Neuronal stem cell (in vitro differentiated cells): ENCODE measurements at regions not wholly inside any gene's neighbourhood (a gene's known extent, or its start where the extent isn't known, plus 50 kb on each side); places are given as distances from the start of the nearest gene placed in this dataset.

Experiments
- DNase-seq: peaks from one replicate; pipeline ENCODE4 v3.0.0-alpha.2; 2013; ENCODE audit warnings: low spot score
- H2AFZ ChIP-seq: one replicate; pipeline ENCODE4 v1.6.1; 2013; ENCODE audit warnings: mild to moderate bottlenecking, low read length, inconsistent platforms
- H2AK5ac ChIP-seq: 2 replicates; pipeline ENCODE4 v1.6.1; 2013; ENCODE audit warnings: low read depth, mild to moderate bottlenecking, inconsistent platforms, low read length, moderate library complexity, mixed read lengths
- H2BK120ac ChIP-seq: 2 replicates; pipeline ENCODE4 v1.6.1; 2013; ENCODE audit warnings: low read depth, mild to moderate bottlenecking, inconsistent platforms, low read length, moderate library complexity, mixed read lengths
- H2BK12ac ChIP-seq: one replicate; pipeline ENCODE4 v1.6.1; 2013; ENCODE audit warnings: low read length, inconsistent platforms
- H2BK15ac ChIP-seq: 2 replicates; pipeline ENCODE4 v1.6.1; 2013; ENCODE audit warnings: mild to moderate bottlenecking, low read length, inconsistent platforms, mixed read lengths
- H2BK5ac ChIP-seq: one replicate; pipeline ENCODE4 v1.6.1; 2013; ENCODE audit warnings: inconsistent platforms, mild to moderate bottlenecking, low read length, moderate library complexity
- H3K14ac ChIP-seq: one replicate; pipeline ENCODE4 v1.6.1; 2013; ENCODE audit warnings: low read length, inconsistent platforms
- H3K18ac ChIP-seq: 2 replicates; pipeline ENCODE4 v1.6.1; 2013; ENCODE audit warnings: low read length, inconsistent platforms
- H3K23ac ChIP-seq: 2 replicates; pipeline ENCODE4 v1.6.1; 2013; ENCODE audit warnings: low read depth, mild to moderate bottlenecking, mixed read lengths, low read length, inconsistent platforms; ENCODE audit not compliant: poor library complexity
- H3K27ac ChIP-seq: replicated peaks from 3 replicates; pipeline ENCODE4 v1.5.1; 2013; ENCODE audit warnings: low read length, inconsistent platforms
- H3K27me3 ChIP-seq, 3 experiments: 2 replicates each; pipeline ENCODE4 v1.6.1; 2013; ENCODE audit warnings: low read length in 3 of 3, mild to moderate bottlenecking in 2 of 3, inconsistent platforms in 1 of 3, low read depth in 1 of 3, mixed read lengths in 1 of 3, moderate library complexity in 1 of 3; ENCODE audit not compliant: control insufficient read depth in 3 of 3, insufficient read depth in 3 of 3
- H3K36me3 ChIP-seq, 2 donors: replicated peaks in 1 of 2; 2 replicates each; pipeline ENCODE4 v1.6.1; 2013; ENCODE audit warnings: low read length in 2 of 2; ENCODE audit not compliant: control insufficient read depth in 2 of 2, insufficient read depth in 2 of 2
- H3K4ac ChIP-seq: 2 replicates; pipeline ENCODE4 v1.6.1; 2013; ENCODE audit warnings: inconsistent platforms, mild to moderate bottlenecking, low read length, moderate library complexity
- H3K4me1 ChIP-seq, 2 donors: 1 replicate in 1 of 2; 2 replicates in 1 of 2; pipeline ENCODE4 v1.6.1; 2013; ENCODE audit warnings: low read length in 2 of 2, low read depth in 1 of 2; ENCODE audit not compliant: control insufficient read depth in 2 of 2, insufficient read depth in 1 of 2
- H3K4me2 ChIP-seq: one replicate; pipeline ENCODE4 v1.6.1; 2013; ENCODE audit warnings: mild to moderate bottlenecking, low read length, inconsistent platforms; ENCODE audit not compliant: insufficient read depth, poor library complexity, severe bottlenecking
- H3K4me3 ChIP-seq, 2 donors: 2 replicates each; pipeline ENCODE4 v1.5.1; 2013; ENCODE audit warnings: low read length in 2 of 2, mild to moderate bottlenecking in 2 of 2, inconsistent platforms in 1 of 2, moderate library complexity in 1 of 2
- H3K79me1 ChIP-seq: one replicate; pipeline ENCODE4 v1.6.1; 2013; ENCODE audit warnings: low read depth, mild to moderate bottlenecking, inconsistent platforms, low read length, moderate library complexity
- H3K9ac ChIP-seq: one replicate; pipeline ENCODE4 v1.6.1; 2013; ENCODE audit warnings: mild to moderate bottlenecking, low read depth, low read length, inconsistent platforms; ENCODE audit not compliant: poor library complexity
- H3K9me3 ChIP-seq, 2 donors: replicated peaks in 1 of 2; 2 replicates each; pipeline versions ENCODE3 to v1.6.1; 2013; ENCODE audit warnings: low read length in 2 of 2, mild to moderate bottlenecking in 2 of 2, inconsistent platforms in 1 of 2, low read depth in 1 of 2, mixed read lengths in 1 of 2, moderate library complexity in 1 of 2; ENCODE audit not compliant: control insufficient read depth in 2 of 2, insufficient read depth in 1 of 2
- H4K8ac ChIP-seq: one replicate; pipeline ENCODE4 v1.6.1; 2013; ENCODE audit warnings: low read depth, mild to moderate bottlenecking, inconsistent platforms, low read length, moderate library complexity
- H4K91ac ChIP-seq: one replicate; pipeline ENCODE4 v1.6.1; 2013; ENCODE audit warnings: low read length, low read depth, mild to moderate bottlenecking, inconsistent platforms; ENCODE audit not compliant: poor library complexity
- WGBS, 2 donors: extraction: QIAGEN DNeasy Blood & Tissue Kit; methylation state at CpG; one replicate each; pipeline ENCODE4 v1.1.7; 2013; ENCODE audit warnings: missing lambda C conversion rate in 2 of 2, mixed read lengths in 1 of 2; ENCODE audit not compliant: insufficient read length in 2 of 2, insufficient replicate concordance in 1 of 2; ENCODE audit errors: extremely low coverage in 2 of 2; 5-methylcytosine and 5-hydroxymethylcytosine counted together

GRCh38 chr3:144995856-144996255 lies 1024.2 kb downstream of the DIPK2A start:
- H3K79me1 ChIP-seq, result no peaks in the 10 kb centered on the region
- H2BK15ac ChIP-seq, result no peak overlapping the region
- no peak overlapping the region for H3K4me3 ChIP-seq
- H3K9me3 ChIP-seq, result no peaks in the 10 kb centered on the region
- H3K9ac ChIP-seq, result no peak overlapping the region
- H2BK12ac ChIP-seq, result no peak overlapping the region
- no peak overlapping the region for H2AK5ac ChIP-seq
- H3K4ac ChIP-seq, result no peak overlapping the region
- DNase-seq, result no peak
- H3K27me3 ChIP-seq, result no peaks in the 10 kb centered on the region
- no peak overlapping the region for H2BK120ac ChIP-seq
- no peak overlapping the region for H3K4me2 ChIP-seq
- H4K91ac ChIP-seq, result no peak overlapping the region
- H4K8ac ChIP-seq, result no peak overlapping the region
- no peak overlapping the region for H3K23ac ChIP-seq
- no peak overlapping the region for H2AFZ ChIP-seq
- H3K4me1 ChIP-seq, result no peaks in the 10 kb centered on the region
- H3K14ac ChIP-seq, result no peak overlapping the region
- no peak overlapping the region for H3K27ac ChIP-seq
- H2BK5ac ChIP-seq, result no peak overlapping the region
- H3K18ac ChIP-seq, result no peak overlapping the region
- no CpG with 5 or more reads among the region's 1 CpG for WGBS, 2 donors
- H3K36me3 ChIP-seq, result no peaks in the 10 kb centered on the region

- Histone ChIP-seq H4K8ac (no peak overlapping the region), H3K14ac (no peak overlapping the region), H3K27ac (no peak overlapping the region), H3K9ac (no peak overlapping the region), H3K9me3 (no peaks in the 10 kb centered on the region), H4K91ac (no peak overlapping the region), H3K18ac (no peak overlapping the region), H3K36me3 (no peaks in the 10 kb centered on the region), H3K4me2 (no peak overlapping the region), H2BK5ac (no peak overlapping the region), H3K4ac (no peak overlapping the region), H3K4me3 (no peak overlapping the region), H3K79me1 (no peaks in the 10 kb centered on the region), H2BK120ac (no peak overlapping the region), H2AK5ac (no peak overlapping the region), H2BK15ac (no peak overlapping the region), H2AFZ (no peak overlapping the region), H3K27me3 (no peaks in the 10 kb centered on the region), H3K4me1 (no peaks in the 10 kb centered on the region), H3K23ac (no peak overlapping the region), H2BK12ac (no peak overlapping the region)
- no CpG with 5 or more reads among the region's 4 CpGs for WGBS, 2 donors
- no peak for DNase-seq
Observed at GRCh38 chr3:145005427-145005826, 1033.8 kb downstream of the DIPK2A start.

DNA sequence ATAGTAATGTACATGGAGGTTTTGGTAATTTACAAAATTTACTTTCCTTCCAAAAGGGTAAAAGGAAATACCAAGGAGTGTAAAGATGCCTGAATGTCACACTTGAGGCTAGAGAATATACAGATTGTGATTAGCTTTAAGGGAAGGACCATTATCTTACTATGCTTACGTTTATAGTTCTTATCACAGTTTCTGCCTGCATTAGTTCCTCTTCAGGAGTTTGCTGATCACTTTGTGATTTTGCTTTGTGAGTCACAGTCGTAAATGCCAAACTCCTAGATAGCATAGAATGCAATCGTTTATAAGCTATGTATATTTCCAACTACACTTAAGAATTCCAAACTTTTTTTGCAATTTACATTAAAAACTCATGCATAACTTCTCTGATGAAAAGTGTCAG lies 1034.6 kb downstream of the DIPK2A start:
- Histone ChIP-seq H4K91ac (no peak overlapping the region), H3K9me3 (no peaks in the 10 kb centered on the region), H3K79me1 (no peaks in the 10 kb centered on the region), H2BK15ac (no peak overlapping the region), H3K27me3 (no peaks in the 10 kb centered on the region), H2BK12ac (no peak overlapping the region), H2BK120ac (no peak overlapping the region), H3K4ac (no peak overlapping the region), H2AK5ac (no peak overlapping the region), H3K4me2 (no peak overlapping the region), H3K14ac (no peak overlapping the region), H3K23ac (no peak overlapping the region), H4K8ac (no peak overlapping the region), H2BK5ac (no peak overlapping the region), H3K9ac (no peak overlapping the region), H3K4me1 (no peaks in the 10 kb centered on the region), H2AFZ (no peak overlapping the region), H3K36me3 (no peaks in the 10 kb centered on the region), H3K4me3 (no peak overlapping the region), H3K18ac (no peak overlapping the region), H3K27ac (no peak overlapping the region)
- DNase-seq, result no peak
- WGBS, 2 donors, result no CpG with 5 or more reads among the region's 3 CpGs

GRCh38 chr3:145013931-145014330 lies 1042.3 kb downstream of the DIPK2A start:
- Histone ChIP-seq H3K4me1 (no peaks in the 10 kb centered on the region), H3K9me3 (no peaks in the 10 kb centered on the region), H3K9ac (no peak overlapping the region), H3K14ac (no peak overlapping the region), H4K91ac (no peak overlapping the region), H3K4me2 (no peak overlapping the region), H3K23ac (no peak overlapping the region), H2AFZ (no peak overlapping the region), H2BK5ac (no peak overlapping the region), H3K27ac (no peak overlapping the region), H4K8ac (no peak overlapping the region), H2BK120ac (no peak overlapping the region), H2BK15ac (no peak overlapping the region), H3K79me1 (no peaks in the 10 kb centered on the region), H3K18ac (no peak overlapping the region), H2AK5ac (no peak overlapping the region), H3K27me3 (no peaks in the 10 kb centered on the region), H3K4me3 (no peak overlapping the region), H3K36me3 (no peaks in the 10 kb centered on the region), H2BK12ac (no peak overlapping the region), H3K4ac (no peak overlapping the region)
- no peak for DNase-seq
- no CpG with 5 or more reads among the region's 1 CpG for WGBS, 2 donors
